Pons (tissue), 1 donor: ENCODE measurements at regions not wholly inside any gene's neighbourhood (a gene's known extent, or its start where the extent isn't known, plus 50 kb on each side); places are given as distances from the start of the nearest gene placed in this dataset.
"Not testable (repeated sequence)": the region's sequence is repeated elsewhere in the genome, so short reads cannot be mapped to it uniquely, and the experiment has no call there.

Experiments
- DNase-seq: peaks from one replicate; pipeline ENCODE4 v3.0.0-alpha.2; 2016; ENCODE audit warnings: low spot score

- no peak for DNase-seq
Observed at GRCh38 chr6:156282087-156282486, 495.1 kb upstream of the ARID1B start.

DNA sequence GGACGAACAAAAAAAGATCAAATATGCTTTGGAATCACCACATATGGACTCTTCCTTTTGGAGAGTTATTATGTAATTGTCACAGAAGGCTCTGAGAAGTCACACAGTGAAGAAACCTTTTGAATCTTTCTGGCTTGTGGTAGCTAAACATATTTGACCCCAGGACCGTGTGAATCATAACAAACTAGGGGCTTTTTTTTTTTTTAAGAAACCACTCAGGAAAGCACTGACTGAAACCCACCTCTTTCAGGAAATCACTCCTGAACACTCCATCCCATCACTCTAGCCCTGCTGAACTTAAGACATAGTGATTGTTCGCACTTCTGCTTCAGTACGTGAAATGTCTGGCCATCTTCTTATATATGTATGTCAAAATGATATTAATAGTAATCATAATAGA lies 495.9 kb upstream of the ARID1B start:
- no peak for DNase-seq

DNA sequence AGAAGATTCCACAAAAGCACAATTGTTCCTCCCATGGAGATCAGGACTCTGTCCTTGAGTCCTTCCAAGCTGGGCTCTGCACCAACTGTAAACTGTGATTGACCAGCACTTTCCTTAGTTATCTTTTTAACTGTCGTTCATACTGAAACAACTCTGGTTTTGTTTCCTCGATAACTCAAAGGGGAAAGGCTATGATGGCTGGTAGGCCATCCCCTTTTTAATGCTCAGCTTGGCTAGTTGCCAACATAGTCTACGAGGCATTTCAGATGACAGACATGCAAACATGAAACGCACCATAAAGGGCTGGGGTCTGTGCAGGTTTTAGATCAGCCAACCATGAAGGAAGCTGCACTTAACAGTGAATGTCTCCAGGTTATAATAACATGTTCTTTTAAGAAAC lies 497.1 kb upstream of the ARID1B start:
- no peak for DNase-seq

- peak; percentile 12 for DNase-seq
Observed at GRCh38 chr6:156279261-156279969, 497.8 kb upstream of the ARID1B start.

DNA sequence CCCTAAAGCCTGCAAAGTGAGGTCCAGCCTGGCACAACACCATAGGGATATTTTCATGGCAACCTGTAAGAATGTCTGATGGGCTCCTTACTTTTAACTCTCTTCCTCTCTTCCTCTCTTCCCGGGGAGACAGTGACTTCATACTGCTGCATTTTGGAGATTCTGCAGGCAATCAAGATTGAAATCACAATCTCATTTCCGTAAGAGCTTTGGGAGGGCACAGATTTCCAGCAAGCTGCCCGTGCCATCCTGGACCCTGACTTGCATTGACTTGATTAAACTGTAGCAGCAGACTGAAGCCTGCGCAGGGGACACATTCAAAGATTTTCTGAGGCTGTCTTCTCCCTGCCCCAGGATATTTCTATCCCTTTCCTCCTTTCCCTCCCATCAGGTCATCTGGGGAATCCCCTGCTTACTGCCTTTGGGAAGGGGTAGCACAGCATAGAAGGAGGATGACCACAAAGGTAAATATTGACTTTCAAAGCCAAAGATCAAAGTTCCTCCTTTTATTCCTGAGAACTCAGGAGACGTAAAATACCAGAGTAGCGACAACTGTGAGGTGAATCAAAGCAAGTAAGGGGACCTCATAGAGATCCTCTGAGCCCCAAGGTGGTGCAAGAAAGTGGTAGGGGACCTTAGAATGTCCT lies 504.0 kb upstream of the ARID1B start:
- DNase-seq, result no peak

DNA sequence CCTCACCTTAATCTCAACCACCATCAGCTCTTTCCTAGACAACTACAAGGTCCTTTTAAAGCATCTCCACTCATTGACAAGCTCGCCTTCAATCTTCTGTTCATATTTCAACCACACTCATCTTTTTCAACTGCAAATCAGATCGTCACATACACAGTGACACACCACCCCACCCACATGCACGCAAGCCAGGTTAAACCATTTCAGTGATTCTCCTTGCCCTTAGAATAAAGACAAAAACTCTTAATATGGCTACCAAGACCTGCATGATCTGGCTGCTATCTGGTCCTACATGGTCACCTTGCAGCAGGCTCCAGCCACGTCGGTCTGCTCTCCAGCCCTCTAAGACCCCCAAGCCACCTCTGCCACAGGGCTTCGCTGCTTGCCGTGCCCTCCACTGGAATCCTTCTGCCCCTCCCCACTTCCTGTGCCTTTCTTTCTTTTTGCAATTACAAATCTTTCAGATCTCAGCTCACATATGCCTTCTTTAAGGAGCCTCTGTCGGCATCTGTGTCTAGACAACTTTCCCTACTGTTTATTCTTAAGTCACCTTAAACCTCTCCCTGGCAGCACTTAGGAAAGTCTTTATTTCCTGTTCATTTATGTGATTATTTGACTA lies 507.3 kb upstream of the ARID1B start:
- no peak for DNase-seq

DNA sequence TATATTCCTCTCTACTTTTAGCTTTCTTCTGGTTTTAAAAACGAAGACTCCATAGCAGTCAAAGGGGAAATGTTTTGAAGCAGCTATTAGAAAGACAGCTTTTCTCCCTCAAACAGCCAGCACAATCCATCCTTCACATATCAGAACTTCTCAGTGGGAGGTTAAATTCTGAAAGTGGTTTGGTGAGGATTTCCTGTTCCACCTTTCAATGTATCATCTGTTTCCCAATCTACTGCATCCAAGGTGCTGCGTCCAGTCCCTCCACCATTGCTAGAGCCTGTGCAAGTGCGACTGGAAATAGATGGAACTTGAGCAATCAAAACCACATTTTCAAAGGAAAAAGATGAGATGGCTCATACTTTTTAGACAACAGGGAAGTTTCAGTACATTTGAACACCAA lies 508.3 kb upstream of the ARID1B start:
- no peak for DNase-seq

DNA sequence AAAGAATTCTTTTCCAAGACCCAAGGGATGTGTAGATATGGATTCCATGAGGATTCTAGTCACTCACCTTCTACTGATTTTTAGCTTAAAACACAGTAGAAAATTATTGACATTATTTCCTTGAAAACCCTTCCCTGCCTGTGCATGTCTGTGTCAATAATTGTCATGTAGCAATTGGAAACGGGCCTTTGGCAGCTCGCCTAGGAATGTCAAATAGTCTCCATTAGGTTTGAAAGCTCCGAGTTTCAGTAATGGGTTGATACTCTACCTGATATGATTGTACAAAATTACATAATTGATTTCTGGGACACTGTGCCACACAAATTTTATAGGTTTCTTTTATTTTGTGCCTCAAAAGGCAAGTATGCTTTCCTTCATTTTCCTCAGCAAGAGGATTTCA lies 515.2 kb upstream of the ARID1B start:
- no peak for DNase-seq

DNA sequence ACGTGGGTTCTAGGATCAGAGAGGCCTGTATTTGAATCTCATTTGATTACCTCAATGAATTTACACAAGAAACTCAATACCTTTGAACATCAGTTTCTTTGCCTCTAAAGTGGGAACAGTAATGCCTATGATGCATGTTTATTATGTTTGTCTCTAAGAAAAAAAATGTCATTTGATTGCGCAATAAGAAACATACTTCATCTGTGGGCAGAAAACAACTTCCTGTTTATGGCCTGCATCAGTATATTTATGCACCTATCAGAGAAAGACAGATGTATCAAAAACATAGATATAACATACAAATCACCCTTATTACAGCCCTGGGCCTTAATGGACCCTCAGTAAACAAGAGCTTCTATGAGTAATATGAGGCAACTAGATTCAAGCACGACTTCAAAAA lies 516.4 kb upstream of the ARID1B start:
- DNase-seq, result no peak

DNA sequence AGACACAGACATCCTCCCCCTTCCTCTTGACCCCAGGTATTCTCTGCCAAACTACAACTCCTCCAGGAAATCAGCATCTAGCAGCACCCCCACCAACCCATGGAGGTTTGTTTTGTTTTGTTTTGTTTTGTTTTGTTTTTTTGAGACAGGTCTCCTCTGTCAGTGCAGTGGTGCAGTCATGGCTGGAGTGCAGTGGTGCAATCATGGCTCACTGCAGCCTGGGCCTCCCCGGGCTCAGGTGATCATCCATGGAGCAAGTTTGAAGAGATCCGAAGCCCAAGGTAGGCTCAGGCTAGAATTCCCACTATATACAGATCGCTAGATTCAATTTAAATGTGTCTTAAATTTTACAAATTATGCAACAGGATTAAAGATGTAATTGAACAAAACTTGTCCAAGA lies 518.2 kb upstream of the ARID1B start:
- DNase-seq, result no peak

- DNase-seq, result no peak
Observed at GRCh38 chr6:156256161-156256560, 521.0 kb upstream of the ARID1B start.

- DNase-seq, result no peak
Observed at GRCh38 chr6:156254240-156254639, 522.9 kb upstream of the ARID1B start.

DNA sequence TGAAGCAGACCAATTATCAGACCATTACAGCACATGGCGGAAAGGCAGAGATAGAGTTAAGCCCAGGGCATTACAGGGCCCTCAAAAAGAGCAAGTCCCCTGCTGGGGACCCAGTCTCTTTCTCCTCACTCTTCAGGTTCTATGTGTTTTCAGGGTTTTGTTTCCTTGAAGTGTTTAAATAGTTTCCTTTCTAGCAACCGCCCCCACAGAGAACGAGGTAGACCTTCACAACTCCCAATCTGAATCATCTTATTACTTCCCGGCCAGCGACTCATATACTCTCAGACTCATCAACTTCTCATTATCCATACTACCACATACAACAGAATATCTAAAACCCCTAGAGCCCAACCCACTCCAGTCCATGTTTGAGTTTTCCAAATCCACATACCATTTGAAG lies 526.6 kb upstream of the ARID1B start:
- DNase-seq, result no peak

GRCh38 chr6:156242206-156242605 lies 535.0 kb upstream of the ARID1B start:
- no peak for DNase-seq

GRCh38 chr6:156231026-156231765 lies 546.0 kb upstream of the ARID1B start:
- no peak for DNase-seq

- DNase-seq, result no peak
Observed at GRCh38 chr6:156219973-156220372, 557.2 kb upstream of the ARID1B start.

DNA sequence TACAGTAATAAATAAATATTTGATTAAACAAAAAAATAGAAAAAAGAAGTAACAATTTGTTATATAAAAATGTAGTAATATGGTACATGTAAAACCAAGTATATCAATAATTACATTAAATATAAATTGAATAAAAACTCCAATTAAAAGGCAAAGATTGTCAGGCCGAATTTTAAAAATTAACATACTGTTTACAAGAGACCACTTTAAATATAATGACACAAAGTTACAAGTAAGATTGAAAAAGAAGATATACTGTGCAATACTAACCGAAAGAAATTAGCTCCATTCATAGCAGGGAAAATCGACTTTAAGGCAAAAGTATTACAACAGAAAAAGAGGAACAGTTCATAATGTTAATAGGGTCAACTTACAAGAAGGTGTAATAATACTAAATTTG lies 571.5 kb upstream of the ARID1B start:
- no peak for DNase-seq

DNA sequence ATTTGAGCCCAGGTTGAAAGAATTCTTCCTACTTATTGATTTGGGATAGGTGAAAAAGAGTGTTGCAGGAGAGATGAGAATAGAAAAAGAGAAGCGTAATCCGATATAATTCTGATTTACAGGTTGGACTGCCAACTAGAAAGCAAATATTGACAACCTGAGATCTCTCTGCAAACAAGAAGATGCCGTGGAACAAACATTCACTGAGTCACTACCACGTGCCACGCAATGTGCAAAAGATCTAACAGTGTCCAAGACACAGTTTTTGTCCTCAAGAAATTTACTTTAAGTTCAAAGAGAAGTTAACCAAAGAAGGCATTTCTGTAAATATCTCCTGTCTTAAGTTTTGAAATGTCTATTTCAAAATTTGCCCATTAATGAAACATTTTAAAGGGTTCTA lies 578.0 kb upstream of the ARID1B start:
- DNase-seq, result no peak

DNA sequence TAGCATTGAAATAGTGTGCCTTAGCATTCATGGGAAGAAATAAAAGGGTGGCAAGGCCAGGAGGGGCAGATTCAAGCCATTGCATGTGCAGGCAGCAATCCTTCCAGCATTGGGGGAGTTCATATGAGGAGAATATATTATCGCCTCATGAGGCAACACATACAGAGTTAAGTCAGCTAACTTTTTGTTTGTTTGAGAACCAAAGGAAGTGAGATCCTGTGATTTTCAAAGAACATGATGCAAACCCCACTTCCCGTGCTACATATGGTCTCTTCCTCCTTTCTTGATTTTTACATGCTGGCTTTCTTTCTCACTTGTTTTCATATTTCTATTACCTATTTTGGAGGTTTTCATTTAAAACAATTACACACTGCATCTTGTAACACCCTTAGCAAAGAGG lies 579.7 kb upstream of the ARID1B start:
- DNase-seq, result no peak

DNA sequence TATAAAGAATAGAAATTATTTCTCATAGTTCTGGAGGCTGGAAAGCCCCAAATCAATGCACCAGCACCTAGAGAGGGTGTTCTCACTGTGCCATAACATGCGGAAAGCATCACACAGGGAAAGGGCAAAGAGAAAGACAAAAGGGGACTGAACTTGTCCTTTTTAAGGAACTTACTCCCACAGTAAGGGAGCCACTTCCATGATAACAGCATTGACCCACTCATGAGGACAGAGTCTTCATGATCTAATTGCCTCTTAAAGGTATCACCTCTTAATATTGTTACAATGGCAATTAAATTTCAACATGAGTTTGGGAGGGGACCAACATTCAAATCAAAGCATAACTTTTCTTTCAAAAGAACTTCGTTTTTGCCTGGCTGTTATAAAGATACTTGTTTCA lies 582.2 kb upstream of the ARID1B start:
- DNase-seq, result no peak

DNA sequence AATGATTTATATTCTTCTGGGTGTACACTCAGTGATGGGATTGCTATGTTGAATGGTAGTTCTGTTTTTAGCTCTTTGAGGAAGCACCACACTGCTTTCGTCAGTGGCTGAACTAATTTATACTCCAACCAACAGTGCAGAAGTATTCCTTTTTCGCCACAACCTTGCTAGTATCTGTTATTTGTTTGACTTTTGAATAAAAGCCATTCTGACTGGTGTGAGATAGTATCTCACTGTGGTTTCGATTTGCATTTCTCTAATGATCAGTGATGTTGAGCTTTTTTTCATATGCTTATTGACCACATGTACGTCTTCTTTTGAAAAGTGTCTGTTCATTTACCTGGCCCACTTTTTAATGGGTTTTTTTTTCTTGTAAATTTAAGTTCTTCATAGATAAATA lies 583.8 kb upstream of the ARID1B start:
- DNase-seq, result no peak

DNA sequence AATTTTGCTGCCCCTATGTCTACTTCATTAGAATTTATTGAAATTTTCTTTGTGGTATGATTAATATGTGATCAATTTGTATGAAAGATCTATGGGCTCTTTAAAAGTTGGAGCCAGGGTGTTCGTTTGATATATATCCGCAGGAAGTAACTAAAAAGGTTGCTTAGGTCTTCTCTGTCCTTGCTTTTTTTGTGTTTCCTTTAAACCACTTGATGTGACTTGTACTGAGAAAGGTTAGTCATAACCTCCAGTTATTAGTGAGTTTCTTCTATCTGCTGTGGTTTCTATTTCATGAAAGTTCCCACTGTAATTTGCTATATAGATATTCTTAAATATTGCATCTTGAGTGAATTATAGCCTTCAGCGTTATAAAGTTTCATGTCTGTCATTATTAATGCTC lies 585.3 kb upstream of the ARID1B start:
- no peak for DNase-seq

DNA sequence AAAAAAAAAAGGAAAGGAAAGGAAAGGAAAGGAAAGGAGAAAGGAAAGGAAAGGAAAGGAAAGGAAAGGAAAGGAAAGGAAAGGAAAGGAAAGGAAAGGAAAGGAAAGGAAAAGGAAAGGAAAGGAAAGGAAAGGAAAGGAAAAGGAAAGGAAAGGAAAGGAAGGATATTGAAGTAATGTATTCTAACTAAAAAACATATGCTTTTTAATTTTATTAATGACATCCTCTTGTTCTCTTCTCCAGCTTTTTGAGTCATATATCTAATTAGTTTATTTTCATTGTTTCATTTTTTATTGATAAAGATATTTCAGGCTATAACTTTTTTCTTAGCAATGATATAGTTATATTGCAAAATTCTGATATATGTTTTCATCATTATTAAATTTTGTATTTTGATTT lies 585.8 kb upstream of the ARID1B start:
- not testable (repeated sequence) for DNase-seq
